ENCODE measurements at regions not wholly inside any gene's neighbourhood (a gene's known extent, or its start where the extent isn't known, plus 50 kb on each side); places are given as distances from the start of the nearest gene placed in this dataset.
"Not testable (repeated sequence)": the region's sequence is repeated elsewhere in the genome, so short reads cannot be mapped to it uniquely, and the experiment has no call there.

DNA sequence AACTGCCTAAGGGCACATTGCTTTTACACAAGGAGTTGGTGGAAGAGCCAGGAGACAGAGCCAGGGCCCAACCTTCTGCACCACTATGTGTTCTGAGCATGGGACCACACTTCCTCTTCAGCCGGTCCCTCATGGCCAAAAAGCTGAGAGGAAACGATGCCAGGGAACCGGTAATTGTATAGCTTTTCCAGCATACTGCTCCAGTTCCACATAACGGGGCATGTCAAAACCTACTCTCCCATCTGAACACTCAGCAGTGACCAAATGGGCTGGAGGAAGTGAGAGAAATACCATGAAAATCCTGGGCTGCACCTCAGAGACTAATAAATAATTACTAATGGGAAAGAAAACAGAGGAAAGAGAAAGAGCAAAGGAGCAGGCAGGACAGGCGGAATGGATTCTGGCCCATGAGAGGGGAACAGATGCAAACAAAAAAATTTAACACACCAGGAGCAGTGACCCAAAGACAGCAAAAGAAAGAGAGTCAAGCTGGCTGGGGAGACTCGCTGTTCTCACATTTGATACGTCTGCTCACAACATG, 52.0 kb upstream of the BMP2 start:
- DNase-seq (ENCODE audit: low read depth) = no peak

DNA sequence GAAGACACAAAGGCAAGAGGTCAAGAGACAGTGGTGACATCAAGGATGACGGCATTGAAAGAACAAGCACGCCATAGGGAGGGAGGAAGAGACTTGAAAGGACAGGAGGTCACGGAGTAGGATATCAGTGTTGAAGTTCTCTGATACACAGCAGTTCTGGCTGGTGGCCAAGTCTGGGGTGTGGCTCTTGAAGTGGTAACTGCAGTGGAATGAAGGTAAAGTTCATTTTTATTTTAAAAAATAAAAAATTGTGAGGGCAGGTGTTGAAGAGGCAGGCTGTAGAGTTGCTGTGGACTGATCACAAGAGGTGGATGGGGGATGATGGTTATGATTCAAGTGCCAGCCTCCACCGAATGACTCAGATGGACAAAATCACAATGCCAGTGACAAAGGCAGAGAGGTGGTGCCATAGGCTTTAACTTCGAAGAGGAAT, 53.2 kb upstream of the BMP2 start:
- no peak for DNase-seq (ENCODE audit: low read depth)

DNA sequence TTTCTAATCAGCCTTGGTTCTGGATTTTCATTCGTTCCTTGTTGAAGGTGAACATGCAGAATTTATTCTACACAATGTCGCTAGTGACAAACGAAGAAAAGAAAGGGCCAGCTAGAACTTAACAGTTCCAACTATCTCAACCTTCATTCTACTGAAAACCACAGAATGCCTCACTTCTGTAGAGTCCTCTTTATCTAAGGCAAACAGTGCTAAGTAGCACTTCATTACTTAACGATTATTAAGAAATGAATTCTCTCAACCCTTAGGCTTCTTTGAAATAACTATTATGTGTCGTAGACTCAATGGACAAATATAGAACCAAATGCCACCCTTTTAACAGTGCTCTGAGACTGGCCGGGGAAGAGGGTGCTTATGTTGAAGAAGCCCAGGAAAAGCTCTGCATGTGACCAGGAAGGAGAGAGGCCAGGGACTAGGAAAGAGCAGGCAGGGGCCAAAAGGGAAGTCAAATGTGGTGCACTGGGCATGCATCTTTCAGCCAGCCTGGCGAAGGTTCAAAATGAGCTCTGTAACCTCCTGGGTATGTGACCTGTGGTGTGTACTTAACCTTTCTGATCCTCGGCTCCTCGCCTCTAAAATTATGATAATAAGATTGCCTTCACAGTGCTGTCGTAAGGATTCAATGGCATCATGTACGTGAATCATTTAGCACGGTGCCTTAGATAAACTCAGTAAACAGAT, 55.4 kb upstream of the BMP2 start:
- no peak for DNase-seq (ENCODE audit: low read depth)

DNA sequence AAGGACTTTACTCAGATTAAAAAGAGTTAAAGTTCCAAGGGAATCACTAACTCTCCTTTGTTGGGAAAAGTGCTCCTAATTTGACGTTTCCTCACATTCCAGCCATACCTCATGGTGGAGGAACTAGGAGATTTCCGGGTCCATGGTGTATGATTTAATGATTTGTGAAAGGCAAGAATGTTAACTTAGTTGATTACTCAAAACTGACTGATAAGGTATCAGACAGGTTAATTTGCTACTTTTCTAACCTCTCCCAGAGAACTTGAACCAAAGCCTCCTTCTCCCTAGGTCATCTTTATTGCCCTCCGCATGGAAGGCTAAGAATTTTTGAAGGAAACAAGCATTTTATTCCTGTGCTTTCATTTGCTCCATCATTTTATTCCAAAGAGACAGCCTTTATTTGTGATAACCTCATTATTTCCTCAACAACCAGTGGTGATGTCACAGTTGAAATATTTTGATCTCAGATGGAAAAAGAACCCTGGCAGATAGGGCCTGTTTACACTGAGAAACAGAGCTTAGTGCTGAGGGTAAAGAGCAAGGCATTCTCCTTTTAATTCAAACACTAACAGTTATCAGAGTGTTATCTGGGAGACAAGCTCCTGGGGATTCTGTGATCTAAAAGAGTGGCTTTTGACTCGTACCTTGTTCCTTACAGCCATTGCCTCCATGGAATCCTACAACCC, 57.4 kb upstream of the BMP2 start:
- no peak for DNase-seq (ENCODE audit: low read depth)

DNA sequence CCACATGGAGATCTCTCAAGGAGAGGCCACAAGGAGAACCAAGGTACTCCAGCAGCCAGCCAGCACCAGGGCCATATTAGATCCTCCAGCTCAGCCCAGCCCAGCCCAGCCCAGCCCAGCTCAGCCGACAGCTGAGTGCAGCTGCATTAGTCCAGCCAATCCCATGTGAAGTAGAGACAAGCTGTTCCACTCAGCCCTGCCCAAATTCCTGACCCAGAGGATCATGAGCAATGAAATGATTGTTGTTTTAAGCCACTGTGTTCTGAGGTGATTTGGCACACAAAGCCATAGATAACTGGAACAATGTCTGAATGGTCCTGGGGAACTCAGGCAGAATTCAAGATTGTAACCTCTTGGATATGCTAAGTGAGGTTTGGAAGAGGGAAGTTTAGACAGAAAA, 59.5 kb upstream of the BMP2 start:
- DNase-seq (ENCODE audit: low read depth) = no peak

DNA sequence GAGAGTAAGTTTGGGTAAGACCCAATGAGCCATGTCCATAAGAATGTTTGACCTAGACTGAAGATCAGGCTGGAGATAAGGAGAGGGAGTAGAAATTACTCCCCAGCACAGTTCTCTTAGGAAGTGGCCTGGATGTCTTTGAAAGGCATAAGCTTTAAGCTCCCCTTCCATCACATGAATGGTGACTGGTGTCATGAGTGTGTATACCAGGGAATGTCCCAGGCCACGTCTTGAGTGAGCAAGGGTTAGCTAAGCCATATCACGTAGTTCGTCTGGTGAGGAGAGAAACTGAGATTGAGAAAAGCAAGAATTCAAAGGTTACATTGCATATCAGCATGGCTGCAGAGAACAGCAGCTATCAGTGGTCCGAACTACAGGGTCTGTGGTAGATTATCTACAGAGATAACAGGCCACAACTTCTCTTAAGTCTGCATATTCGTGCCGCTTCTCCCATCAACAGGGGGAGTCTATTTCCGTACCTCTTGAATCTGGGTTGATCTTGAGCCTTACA, 60.1 kb upstream of the BMP2 start:
- no peak for DNase-seq (ENCODE audit: low read depth)

DNA sequence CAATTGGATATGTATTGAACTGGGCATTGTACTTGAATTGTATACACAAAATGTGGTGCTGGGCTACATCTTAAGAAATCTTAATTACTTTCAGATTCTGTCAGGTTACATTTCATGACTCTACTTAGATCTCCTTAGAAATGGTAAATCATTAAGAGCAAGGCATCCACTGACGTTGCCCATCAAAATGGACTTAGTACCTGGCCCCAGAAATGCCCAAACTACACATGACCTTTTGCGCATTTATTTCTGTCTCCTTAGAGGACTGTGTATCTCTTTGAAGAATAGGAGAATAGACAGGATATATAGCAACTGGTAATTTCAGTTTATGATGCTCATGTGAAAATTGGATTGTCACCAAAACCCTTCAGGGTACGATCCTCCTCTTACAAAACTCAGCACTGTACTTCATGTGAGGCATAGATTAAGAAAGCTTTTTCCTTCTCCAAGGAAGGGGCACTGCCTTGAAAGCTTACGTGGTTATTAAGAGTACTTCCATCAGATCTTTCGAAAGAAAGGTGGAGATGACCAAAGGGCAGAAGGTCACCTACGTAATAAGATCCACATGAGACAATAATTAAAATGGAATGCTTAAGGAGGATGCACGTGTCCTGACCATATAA, 61.4 kb upstream of the BMP2 start:
- DNase-seq (ENCODE audit: low read depth) = no peak

DNA sequence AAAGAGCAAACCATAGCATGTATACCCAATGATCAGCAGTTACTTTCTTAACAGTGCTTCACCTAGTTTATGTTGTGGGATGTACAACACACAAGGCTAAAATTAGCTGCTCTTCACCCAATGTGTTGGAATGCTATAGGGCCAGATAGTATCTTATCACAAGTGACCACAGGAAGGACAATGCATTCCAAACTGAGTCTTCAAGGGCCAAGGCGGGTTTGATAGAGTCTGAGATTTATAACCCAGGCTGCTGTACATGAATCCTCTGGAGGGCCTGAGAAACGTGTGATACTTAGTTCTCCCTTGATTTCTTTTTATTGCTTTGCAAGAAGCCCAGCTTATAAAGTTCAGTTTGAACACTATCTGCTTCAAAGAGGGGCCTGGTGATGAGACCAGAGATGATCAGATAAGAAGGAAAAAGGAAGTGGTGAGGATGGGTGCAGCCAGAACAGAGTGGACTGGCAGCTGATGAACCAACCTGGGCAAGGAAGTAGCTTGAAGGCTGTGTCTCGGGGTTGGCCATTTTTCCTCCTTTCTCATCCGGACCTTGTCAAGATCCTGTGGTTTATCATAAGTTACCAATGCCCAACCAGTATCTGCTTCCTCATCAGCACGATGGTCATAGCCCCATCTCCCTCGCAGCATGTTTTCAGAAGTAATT, 62.2 kb upstream of the BMP2 start:
- no peak for DNase-seq (ENCODE audit: low read depth)

DNA sequence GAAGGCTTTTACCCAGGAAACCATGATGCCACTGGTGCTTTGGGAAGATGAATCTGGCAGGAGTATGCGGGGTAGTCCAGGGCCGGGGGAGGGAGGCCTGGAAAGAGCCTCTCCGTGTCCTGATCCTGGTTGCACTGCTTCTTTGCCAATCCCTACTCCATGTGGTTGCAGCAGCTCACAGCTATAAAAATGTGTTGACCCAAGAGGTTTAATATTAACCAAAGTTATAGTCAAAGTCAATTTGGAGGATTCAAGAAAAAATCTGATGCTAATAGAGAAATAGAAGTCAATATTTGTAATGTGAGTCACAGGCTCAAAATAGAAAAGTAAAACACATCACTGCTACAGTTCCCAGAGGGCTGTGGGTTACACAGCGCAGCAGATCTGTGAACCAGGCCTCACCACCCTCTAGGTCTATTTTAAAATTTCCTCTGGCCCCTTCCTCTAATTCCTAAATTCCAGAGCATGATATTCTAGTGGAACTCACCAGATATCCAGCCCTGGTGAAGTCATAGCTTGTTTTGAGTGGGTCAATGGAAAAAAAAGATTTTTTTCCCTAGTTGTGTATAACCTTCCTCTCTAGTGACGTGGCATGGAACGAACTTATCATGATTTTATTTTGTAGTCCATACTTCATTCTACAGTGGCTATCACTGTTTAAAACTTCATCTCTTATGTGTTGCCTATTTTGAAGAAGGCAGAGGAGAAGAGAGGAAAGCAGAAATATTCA, 63.2 kb upstream of the BMP2 start:
- no peak for DNase-seq (ENCODE audit: low read depth)

DNA sequence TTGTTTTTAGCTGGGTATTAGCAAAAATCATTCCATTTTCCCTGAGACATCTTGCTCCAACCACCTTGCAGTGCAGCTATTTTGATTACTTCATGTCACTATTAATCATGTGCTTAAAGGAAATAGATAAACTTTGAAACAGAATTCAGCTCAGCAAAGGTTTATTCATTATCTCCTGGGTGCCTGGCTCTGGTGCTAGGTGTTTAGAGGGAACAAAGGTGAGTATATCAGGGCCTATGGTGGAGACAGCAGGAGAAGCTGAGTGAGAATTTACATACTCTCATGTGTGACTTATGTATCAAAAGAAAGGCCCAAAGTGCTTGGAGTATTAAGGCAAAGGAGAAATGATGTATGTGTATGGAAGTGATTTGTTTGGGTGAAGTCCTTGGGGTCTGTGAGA, 63.8 kb upstream of the BMP2 start:
- no peak for DNase-seq (ENCODE audit: low read depth)

DNA sequence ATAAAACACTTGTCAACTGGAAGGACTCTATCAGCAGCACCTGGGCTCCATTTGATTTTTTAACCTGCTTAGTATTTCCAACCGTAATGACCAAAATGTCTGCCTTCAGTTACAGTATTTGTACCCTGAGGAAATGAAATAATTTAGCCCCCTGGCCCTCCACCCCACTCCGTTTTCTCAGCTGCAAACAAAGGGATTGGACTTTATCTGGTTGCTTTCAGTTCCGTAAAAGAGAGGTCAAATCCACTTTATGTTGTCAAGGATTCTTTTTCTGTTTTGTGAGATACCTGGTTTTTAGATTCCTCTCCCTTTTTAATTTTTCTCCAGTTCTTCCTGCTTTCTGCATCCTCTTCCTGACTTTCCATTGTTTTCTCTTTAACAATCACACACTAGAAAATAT, 64.4 kb upstream of the BMP2 start:
- no peak for DNase-seq (ENCODE audit: low read depth)

DNA sequence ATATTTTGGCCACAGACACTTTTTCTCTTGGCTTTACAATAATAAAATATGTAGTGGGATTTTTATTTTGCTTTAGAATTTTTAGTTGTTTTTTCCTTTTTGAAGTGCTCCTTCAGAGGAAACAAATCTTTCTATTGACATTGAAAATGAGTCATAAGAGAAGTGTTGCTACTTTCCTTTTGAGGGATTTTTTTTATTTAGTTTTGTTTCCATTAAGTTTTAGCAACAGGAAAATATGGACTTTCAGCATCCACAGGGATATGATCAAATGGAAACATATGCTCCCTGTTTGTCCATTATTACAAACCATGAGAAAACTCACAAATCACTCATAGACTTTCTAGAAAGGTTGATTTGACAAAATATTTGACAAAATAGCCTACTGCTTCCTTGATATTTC, 65.3 kb upstream of the BMP2 start:
- no peak for DNase-seq (ENCODE audit: low read depth)

DNA sequence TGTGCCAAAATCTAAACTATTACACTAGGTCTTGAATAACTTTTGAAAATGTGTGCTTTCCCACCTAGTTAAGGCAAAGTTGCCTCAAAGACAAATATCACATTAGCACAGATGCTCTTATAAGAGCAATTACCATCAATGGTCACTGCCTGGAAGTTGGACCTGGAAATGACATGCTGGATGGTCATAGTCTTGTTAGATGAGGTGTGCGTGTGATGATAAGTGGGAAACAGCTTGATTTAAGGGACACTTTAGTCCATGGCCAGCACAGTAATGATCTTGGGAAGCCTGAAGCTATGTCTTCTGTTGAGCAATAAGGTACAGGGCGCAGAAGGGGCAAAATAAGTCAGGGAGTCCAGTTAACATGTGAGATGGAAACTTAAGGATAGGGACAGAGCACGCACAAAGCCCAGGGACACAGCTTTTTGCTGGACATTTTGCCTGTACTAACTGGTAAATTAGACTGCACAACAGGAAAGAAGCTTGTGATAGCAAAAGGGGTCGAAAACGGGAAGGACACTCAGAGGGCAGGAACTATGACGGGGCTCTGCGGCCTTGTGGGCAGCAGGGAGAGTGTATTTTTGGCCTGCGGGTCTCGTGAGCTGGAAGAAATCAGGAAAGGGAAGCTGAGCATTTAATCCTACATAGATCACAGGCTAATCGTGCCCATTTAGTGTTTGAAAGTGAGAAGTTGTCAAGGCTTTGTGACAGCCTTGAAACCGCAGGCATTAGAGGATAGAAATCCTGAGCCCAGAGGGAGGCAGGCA, 66.7 kb upstream of the BMP2 start:
- DNase-seq (ENCODE audit: low read depth) = no peak

DNA sequence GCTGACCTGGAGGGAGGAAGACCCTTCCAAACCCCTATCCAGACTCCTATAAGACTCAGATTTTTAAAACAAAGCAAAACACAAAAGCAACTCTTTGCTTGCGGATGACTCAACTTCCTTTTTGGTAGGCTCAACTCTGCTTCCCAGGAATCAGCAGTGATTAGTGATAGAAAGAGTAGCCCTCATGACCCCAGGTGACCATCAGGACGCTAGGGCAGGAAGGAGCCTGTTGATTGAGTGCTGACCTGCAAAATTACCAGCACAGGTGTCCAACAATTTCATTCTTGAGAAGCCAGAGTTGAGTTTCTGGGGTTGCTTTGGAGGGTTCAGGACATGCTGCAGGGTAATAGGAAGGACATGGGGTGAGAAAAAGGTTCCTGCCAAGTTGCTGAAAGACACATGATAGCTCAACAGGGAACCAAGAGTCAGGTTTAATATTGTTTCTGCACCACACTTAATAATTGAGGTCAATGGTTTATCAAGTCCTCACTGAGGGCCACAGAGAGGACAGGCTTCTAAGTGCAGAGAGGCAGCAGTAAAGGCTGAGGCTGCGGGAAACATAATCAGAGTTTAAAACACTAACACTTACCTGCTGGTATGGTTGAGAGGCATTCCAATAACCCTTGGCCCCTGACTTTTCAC, 67.4 kb upstream of the BMP2 start:
- DNase-seq (ENCODE audit: low read depth) = no peak

DNA sequence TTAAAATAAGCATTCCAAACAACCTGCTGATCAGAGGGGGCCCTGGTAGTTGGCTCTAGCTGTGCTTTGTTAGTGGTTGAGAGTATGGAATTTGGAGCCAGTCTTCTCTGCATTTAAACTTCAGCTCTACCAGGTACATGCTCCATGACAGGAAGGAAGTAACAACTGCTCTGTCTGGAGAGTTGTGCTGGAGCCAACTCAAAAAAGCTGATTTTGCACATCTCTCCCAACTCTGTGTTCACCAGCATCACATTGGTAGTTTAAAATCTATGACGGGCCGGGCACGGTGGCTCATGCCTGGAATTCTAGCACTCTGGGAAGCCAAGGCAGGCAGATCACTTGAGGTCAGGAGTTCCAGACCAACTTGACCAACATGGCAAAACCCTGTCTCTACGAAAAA, 68.8 kb upstream of the BMP2 start:
- DNase-seq (ENCODE audit: low read depth) = no peak

DNA sequence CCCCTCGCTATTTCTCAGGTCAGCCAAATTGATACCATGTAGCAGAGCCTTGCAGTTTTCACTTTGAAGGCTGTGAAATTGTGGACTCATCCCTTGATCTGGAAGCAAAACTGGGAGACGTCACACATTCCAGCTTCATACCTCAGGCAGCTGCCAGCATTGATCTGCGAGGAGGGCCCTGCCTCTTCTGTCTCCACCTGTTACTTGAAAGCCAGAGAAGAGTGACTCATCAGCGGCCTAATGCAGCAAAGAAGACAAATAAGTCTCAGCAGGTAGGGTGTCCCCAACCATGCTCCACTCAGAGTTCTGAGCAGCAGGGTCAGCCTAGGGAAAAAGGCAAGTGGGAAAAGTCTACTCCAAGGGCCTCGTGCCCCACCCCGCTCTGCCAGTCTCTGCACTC, 69.4 kb upstream of the BMP2 start:
- DNase-seq (ENCODE audit: low read depth) = no peak

DNA sequence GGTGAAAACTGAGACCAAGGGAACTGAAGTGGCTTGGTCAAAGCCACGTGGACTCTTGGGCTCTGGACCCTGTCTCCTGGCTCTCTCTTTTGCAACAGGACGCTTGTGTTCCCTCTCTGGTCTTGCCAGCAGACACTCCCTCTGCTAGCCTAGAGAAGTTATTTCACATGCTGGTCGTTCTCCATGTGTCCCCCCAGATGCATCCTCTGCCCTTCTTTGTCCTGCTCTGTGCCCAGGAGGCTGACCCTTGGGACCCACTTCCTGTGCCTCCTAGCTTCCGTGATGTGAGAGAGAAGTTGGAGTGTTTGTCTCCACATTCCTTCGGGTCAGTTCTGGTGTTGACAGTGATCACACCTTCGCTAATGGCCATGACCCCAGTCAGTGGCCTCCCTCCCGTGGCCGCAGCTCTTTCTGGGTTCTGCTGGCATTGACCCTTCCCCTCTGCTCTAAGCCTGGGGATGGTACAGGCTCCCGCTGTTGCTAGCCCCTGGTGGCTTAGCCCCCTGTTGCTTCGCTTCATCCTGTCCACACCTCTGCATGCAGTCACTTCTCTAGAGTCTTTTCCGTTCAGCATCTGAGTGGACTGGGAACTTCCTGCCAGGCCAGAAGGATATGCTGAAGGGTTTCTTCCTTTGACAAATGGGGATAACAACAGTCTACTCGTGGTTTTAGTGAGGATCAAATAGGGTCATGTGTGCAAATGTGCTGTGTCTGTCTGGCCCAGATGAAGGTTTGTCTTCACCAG, 70.1 kb upstream of the BMP2 start:
- no peak for DNase-seq (ENCODE audit: low read depth)

DNA sequence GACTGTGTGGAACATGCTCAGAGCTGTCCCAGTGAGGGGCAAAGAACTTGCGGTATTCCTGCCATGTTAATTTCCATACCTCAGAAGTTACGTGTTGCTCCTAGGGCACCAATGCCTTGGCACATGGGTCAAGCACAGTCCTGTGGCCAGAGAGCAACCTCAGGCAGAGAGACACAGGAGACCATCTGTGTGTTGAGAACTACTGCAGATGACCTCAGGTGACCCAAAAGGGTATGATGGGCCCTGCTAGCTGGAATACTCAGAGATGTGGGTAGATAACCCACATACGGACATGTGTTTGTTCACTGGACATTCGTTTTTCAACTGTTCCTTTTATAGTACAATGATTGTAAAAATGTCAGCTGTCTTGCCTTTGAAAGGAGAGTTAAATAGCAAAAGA, 71.5 kb upstream of the BMP2 start:
- DNase-seq (ENCODE audit: low read depth) = no peak

DNA sequence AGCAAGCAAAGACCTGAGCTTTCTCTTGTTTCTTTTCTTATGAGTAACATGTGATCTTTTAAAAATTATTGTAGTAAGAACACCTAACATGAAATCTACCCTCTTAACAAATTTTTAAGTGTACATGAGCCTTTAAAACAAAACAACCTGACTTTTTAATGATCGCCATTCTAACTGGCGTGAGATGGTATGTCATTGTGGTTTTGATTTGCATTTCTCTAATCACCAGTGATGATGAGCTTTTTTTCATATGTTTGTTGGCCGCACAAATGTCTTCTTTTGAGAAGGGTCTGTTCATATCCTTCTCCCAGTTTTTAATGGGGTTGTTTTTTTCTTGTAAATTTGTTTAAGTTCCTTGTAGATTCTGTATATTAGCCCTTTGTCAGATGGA, 73.7 kb upstream of the BMP2 start:
- DNase-seq (ENCODE audit: low read depth) = not testable (repeated sequence)

Data from HS-5 (cell line).